Stimulated activated CD4-positive, alpha-beta T cell treated with anti-CD3 and anti-CD28 coated beads, Interleukin-4, amount 100 ng/mL, for 48 hours (primary cell): ENCODE measurements at regions not wholly inside any gene's neighbourhood (a gene's known extent, or its start where the extent isn't known, plus 50 kb on each side); places are given as distances from the start of the nearest gene placed in this dataset.
"Not testable (repeated sequence)": the region's sequence is repeated elsewhere in the genome, so short reads cannot be mapped to it uniquely, and the experiment has no call there.

Source experiments
- DNase-seq, 2 donors: peaks; one replicate each; pipeline ENCODE4 v3.0.0-alpha.2; 2020; ENCODE audit warnings: low read depth in 2 of 2

DNA sequence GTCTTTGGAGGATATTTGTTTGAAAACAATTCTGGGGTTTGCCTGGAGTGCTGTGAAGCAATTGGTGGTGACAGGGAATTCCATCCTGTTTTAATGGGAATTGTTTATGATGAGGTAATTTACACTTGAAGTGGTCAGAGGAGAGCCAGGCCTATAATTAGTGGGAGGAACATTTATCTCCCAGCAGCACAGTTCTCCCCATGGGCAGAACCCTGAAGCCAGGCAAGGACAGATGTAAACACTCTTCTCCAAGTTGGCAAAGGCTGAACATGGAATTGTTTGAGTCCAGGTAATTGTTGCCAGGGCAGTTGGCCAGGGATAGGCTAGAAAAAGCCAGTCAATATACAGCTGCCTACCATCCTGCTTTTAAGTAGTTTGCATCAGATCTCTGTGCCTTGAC is 789.7 kb downstream of the FRK start:
- DNase-seq, result no peak

DNA sequence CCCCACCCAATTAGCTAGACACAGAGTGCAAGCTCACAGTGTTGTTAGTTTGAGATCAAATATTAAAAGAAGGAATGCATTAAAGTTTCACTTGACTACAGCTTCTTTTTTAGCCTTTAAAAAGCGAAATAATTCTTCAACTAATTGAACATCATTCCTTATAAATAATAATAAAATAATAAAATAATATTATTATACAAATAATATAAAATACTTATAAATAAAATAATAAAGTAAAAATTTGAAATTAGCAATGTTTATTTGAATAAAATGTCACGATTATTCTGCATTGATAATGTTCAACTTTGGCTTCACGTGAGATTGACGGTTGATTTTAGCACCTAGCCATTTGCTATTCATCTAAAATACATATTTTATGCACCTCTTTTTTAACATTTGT is 819.3 kb downstream of the FRK start:
- DNase-seq, result no peak

DNA sequence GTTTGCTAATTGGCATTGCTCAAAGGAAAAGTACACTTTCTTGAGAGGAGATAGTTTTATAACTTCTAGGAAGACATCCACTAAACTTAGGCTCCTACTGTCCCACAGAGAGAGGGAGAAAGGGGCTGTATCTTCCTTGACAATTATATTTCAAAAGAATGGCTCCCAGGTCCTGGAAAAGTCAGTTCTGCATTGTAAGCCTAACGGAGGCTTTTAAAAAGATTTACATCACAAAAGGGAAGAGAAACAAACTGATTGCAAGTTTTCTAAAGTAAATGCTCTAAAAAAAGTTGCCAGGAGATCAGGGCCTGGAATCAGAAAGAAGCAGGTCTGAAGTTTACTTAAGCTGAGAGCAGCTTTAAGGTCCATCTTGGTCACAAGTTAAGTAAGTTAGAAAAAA is 839.5 kb downstream of the FRK start:
- DNase-seq, result no peak

DNA sequence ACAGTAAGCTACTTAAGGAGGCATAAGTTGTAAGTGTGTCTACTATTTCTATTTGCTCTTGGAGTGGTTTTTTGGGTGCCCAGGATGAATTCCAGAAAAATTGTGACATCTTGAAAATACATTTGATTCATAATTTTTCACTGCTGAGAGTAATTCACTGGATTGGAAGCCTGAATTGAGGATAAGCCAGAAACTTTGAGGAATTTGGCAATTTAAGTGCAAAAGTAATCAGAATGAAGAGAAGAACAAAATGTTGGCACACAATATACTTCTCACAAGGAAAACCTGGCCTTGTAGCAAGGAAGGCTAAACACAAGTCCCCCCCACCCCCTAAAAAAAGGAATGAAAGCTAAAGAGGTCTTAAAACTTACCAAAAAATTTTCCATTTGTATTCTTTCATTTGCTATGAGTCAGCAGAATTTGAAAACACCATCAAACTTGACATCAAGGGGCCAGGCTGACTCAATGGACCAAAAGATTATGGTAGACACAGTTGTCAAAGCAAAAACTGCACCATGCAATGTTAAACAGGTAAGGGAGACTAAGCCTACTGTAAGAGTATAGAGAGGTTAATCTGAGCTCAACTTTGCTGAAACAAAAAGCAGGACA is 840.0 kb downstream of the FRK start:
- no peak for DNase-seq

DNA sequence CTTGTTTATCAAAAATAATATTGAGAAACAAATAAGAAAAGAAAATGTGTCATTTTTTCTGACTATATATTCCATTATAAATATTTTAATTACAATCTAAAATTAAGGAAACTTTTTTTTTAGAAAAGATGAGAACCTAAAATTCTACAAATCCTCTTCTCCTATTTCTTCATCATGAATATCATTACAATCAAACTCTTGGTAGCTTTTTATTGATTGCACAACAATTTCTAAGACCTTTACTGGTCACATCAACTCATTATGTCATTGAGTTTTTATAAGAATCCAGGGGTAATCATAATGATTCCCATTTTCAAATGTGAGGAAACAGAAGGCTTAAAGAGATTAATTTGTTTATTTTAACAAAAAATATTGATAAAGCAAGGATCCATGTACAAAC is 841.0 kb downstream of the FRK start:
- DNase-seq, result no peak

DNA sequence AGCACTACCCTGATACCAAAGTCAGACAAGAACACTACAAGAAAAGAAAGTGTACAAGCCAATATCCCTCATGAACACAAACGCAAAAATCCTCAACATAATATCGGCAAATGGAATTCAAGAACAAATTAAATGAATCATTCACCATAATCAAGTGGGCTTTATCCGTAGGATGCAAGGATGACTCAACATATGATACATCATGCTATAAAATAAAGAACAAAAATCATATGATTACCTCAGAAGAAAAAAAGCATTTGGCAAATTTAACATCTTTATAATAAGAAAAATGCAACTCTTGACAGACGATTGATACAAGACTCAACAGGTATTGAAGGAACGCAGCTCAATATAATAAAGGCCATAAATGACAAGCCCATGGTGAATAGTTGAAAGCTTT is 843.9 kb downstream of the FRK start:
- no peak for DNase-seq

DNA sequence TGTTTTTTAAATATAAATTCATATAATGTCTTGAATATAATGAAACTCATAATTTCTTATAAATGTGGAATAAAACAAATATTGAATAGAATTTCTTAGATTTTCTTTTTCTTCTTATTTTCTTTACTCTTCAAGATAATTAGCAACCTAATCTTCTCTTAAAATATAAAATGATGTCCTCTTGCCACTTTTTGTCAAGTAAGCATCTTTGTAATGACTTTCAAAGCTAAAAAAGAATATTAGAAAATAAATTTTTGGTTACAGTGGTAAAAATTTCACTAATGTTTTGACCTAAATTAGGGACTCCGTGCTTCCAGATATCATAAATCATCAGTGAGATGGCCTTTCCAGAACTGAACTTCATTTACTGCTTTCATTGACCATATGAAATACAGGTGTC is 846.4 kb downstream of the FRK start:
- no peak for DNase-seq

DNA sequence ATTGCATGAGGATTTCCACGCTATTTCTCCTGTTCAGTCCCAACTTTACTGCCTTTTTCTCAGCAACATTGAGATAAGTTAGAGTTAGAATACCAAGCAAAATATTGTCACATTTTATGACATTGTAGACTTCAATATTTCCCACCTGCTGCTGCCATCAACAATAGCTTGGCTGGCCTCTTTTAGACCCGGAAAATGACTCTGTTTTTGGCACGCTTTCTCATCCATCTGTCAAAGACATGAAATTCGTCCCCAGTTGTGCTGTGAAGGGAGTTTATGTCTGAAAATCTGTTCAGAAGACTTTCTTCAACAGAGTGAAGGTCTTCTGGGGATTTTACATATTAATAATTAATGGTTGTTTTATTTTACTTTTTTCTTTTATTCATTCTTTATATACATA is 857.3 kb downstream of the FRK start:
- DNase-seq, result no peak

DNA sequence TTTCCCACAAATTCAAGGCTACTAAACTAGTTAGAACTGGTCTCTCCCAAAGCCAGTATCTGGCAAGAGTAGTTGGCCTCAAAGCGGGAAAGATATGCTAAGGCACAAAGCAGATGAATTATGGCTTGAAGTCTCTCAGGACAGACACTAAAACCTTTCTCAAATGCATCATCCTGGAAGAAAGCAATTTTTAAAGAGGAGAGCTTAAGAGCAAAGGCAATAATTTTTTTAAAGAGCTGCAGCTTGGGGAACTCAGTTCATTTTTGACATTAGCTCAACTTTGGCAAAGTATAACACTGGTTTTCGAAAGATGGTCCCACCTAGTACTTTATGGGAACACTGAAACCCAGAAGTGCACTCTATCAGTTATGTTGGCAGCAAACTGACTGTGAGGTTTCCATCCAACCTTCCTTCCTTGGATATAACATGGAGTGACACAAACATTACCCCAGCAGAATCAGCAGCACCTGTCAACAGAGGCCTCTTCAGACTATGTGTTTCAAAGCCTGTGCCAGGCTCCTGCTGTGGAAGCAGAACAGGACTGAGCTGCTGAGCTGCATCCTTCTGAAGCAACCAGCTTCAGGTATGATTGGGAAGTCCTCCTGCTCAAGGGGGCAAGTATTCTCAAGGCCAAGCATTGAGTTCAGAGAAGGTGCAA is 852.3 kb upstream of the HS3ST5 start:
- no peak for DNase-seq

DNA sequence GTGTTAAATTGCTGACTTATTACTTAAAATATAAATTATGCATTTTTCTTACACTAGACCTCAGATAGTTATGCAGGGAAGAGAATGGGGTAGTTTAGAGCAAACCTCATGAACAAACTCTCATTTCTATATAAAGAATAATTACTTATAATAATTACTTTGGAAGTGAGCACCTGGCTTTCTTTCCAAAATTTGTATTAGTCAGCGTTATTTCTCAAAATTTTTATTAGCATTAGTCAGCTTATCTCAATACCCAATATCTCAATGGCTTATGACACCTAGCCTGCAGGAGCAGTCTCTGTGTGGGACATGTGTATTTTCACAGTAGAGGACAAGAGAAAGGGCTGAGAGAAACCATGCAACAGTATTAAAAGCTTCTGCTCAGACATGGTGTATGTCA is 849.2 kb upstream of the HS3ST5 start:
- DNase-seq, result no peak

DNA sequence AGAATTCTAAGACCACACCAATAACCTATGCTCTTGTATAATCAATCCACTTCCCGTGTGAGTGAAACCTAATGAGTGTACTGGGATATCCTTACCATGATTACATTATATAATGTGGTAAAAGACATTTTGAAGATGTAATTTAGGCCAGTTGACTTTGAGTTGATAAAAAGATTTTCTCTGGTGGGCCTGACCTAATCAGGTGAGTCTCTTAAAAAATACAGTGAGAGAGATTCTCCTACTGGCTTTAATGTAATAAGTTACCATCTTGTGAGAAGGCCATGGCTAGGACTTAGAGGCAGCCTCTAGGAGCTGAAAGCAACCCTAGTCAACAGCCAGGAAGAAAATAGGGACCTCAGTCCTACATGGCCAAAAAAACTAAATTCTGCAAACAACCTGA is 847.7 kb upstream of the HS3ST5 start:
- DNase-seq, result no peak

DNA sequence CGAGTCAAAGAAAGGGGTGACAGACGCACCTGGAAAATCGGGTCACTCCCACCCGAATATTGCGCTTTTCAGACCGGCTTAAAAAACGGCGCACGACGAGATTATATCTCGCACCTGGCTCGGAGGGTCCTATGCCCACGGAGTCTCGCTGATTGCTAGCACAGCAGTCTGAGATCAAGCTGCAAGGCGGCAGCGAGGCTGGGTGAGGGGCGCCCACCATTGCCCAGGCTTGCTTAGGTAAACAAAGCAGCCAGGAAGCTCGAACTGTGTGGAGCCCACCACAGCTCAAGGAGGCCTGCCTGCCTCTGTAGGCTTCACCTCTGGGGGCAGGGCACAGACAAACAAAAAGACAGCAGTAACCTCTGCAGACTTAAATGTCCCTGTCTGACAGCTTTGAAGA is 832.6 kb upstream of the HS3ST5 start:
- not testable (repeated sequence) for DNase-seq

DNA sequence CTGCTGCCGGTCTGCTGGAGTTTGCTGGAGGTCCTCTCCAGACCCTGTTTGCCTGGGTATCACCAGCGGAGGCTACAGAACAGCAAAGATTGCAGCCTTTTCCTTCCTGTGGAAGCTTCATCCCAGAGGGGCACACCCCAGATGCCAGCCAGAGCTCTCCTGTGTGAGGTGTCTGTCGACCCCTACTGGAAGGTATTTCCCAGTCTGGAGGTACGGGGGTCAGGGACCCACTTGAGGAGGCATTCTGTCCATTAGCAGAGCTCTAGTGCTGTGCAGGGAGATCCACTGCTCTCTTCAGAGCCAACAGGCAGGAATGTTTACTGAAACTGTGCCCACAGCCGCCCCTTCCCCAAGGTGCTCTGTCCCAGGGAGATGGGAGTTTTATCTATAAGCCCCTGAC is 823.1 kb upstream of the HS3ST5 start:
- DNase-seq, result not testable (repeated sequence)

DNA sequence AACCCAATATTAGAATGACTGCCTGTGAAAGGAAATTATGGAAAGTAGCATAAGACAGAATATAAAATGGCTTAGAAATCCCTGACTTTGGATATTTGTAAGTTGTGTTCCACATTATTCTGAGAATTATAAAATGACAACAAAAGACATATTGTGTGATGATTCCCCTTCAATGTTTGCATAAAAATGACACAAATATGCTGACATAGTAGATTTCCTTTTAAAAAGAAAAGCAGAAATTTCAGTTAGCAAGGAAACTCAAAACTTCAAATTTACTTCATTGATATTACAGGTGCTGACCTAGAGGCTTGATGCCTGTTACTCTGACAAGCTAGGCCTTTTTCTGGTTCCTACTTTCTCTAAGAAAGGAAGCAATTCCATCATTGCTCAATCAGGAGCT is 816.9 kb upstream of the HS3ST5 start:
- no peak for DNase-seq

DNA sequence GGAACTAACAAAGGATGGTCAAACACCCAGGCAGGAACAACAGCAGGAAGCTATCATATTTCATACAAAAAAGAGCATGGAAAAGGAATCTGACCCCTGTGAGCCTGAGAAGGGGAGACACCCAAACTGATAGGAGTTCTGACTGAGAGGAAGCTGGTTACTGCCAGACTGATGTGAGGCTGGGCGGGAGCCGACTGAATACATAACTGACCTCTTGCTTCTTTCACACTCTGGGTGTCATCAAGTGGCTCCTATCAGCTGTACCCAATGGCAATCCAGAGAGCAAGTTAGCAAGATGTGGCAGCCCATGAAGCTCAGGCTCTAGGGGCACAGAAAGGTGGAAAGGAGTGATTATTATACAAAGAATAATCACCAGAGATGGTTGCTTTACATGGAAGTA is 795.1 kb upstream of the HS3ST5 start:
- DNase-seq, result no peak

DNA sequence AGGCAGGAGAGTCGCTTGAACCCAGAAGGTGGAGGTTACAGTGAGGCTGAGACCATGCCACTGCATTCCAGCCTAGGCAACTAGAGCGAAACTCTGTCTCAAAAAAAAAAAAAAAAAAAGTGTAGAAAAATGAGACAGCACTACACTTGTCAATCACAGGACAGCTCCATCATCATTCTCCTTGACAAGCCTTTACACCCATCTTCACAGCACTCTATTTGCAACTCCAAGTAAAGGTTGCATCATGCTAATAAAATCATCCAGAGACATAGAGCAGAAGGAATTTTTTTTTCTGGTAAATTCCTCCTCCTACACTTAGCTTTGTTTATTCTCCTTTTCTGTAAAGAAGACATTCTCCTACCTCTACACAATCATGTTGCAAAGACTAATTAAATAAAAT is 791.0 kb upstream of the HS3ST5 start:
- DNase-seq, result no peak

DNA sequence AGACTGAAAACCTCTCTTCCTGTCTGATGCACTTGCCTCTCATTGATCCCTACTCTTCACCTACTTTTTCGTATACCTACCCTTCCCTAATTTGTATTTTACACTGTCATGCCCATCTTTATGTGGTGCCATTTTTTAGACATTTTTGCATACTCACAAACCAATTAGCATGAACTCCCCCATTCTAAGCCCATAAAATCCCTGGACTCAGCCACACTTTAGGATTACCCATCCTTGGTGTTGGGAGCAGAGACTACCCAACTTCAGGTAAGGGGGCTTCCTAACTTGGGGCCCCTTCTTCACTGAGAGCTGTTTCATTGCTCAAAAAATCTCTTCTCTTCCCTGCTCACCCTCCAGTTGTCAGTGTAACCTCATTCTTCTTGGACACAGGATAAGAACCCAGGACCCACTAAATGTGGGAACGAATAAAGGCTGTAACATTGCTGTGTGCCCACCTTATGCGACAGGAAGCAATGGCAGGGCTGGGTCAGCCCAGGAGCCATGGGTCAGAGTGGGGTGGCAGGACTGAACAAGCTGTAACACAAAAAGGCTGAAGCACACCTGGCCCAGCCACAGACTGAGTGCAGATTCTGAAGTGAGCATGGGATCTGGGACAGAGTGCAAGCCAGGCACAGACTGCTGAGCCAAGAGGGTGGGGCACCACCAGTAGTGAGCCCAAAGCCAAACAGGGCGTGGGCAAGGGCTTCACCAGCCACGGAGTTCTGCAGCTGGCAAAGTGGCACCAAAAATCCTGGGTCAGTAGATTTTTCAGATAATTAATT is 789.1 kb upstream of the HS3ST5 start:
- no peak for DNase-seq

DNA sequence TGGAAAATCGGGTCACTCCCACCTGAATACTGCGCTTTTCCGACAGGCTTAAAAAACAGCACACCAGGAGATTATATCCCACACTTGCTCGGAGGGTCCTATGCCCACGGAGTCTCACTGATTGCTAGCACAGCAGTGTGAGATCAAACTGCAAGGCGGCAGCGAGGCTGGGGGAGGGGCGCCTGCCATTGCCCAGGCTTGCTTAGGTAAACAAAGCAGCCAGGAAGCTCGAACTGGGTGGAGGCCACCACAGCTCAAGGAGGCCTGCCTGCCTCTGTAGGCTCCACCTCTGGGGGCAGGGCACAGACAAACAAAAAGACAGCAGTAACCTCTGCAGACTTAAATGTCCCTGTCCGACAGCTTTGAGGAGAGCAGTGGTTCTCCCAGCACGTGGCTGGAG is 778.7 kb upstream of the HS3ST5 start:
- not testable (repeated sequence) for DNase-seq

DNA sequence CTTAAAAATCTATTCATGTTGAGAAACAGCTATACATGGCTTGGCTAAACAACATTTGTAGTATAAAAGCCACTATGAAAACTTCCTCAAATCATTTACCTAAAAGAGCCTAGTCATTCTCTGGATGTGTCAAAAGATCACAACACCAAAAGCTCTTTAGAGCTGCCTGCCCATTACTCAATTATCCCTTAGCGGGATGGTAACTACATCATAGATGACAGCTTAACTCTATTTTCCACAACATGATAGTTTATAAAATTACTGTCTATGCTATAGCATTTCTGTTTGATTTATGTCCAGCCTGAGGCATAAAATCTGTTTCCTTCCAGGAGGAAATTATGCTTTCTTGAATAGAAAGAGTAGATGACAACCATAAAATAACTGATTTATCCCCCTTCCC is 777.6 kb upstream of the HS3ST5 start:
- DNase-seq, result no peak

DNA sequence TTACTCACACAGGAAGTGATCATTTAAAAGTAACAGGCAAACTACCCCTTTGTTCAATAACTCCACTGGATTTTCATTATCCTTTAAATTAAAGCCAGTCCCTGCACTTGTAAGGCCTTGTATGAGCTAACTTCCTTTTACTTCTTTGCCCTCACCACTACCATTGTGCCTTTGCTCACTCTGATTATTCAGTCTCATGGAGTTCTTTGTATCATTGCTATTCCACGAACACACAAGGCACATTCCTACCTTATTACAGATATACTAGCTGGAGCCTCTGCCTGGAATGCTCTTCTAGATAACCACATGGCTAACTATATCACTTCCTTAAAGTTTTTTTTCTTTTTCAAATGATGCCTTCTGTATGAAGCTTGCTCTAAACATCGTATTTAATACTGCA is 748.6 kb upstream of the HS3ST5 start:
- no peak for DNase-seq

DNA sequence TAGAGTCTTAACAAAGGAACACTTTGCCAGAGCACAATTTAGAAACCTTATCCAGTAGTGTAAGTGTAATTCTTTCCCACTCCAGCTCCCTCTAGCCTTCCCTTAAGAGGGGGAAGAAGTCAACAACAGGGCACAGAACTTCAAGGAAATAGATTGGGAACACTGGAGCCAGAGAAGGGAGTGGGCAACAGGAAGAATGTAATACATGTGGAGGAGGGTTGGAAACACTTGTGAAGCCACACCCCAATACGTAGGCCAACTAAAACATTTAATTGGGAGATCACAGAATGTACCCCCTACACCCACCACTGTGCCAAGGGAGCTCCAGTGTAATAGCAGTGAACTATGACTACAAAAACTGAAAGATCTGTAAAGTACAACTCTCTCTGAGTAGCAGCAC is 735.7 kb upstream of the HS3ST5 start:
- no peak for DNase-seq

DNA sequence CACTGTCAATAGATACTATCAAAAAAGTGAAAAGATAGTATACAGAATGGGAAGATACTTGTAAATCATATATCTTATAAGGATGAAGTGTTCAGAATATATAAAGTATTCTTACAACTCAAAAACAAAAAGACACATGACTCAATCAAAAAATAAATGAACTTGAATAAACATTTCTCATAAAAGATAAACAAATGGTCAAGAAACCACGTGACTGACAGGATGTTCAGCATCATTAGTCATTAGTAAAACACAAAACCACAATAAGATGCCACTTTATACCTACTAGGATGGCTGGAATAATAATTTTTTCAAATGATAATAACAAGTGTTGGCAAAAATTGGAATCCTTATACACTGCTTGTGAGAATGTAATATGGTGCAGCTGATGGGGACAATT is 729.1 kb upstream of the HS3ST5 start:
- no peak for DNase-seq

DNA sequence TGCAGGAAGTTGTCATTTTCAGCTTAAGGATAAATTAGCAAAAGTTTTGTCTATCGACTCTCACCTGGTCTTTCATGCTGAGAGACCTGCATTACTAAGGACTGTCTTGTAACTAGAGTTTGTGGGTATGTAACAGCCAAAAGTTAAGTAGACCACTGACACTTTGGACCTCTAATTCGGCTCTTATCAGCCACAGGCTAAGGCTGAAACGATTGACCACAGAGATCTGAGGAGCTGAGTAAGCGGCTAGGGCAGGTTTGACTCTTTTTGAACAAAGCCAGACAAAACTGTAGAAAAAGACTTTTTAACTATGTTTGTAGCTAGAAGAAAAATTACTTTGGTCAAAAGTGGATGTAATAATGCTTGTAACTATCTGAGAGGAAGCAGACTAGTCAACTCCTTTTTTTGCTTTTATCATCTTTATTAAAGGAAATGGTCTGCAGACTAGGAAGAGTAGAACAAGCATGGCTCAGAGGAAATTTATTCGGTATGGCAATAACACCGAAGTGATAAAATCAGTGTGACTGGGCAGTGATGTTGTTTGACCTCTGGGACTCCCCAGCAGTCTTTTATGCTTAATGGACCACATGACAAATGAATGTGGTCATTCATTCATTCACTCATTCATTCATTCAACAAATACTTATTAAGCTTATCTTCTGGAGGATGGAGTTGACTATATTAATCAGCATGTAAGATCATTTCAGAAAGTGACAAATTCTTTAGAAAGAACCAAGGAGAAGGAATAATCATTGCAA is 725.0 kb upstream of the HS3ST5 start:
- no peak for DNase-seq
